ENCODE measurements at regions not wholly inside any gene's neighbourhood (a gene's known extent, or its start where the extent isn't known, plus 50 kb on each side); places are given as distances from the start of the nearest gene placed in this dataset.

GRCh38 chr4:167713756-167714155, 378.6 kb upstream of the ANXA10 start:
- Histone ChIP-seq H3K27me3 (no peaks in the 10 kb centered on the region), H3K36me3 (replicated peaks in 1 of 2) (no peaks in the 10 kb centered on the region), H3K4me1 (replicated peaks in 1 of 2) (no peaks in the 10 kb centered on the region), H3K4me3 (no peak overlapping the region), H3K27ac (no peak overlapping the region), H3K9me3 (replicated peaks in 1 of 3) (no peaks in the 10 kb centered on the region)
- intact Hi-C loops (cut with DNase I) = no loop called here
- TF ChIP-seq CTCF (IDR thresholded peaks at IDR 0.05) (no peak), POLR2A (IDR thresholded peaks at IDR 0.05) (no peak)
- 31 to 59% (median 42%) methylated on average over 1 of the region's 1 CpG for WGBS, 4 donors
- no peak for DNase-seq

GRCh38 chr4:167715176-167715575, 377.2 kb upstream of the ANXA10 start:
- 63 to 80% (median 69%) methylated on average over 1 of the region's 1 CpG for WGBS, 4 donors
- no peak overlapping the region for H3K27ac ChIP-seq
- DNase-seq = no peak
- TF ChIP-seq POLR2A (IDR thresholded peaks at IDR 0.05) (no peak), CTCF (IDR thresholded peaks at IDR 0.05) (no peak)
- no peaks in the 10 kb centered on the region for H3K9me3 ChIP-seq (replicated peaks in 1 of 3)
- H3K36me3 ChIP-seq (replicated peaks in 1 of 2) = no peaks in the 10 kb centered on the region
- intact Hi-C loops (cut with DNase I) = no loop called here
- H3K4me3 ChIP-seq = no peak overlapping the region
- H3K4me1 ChIP-seq (replicated peaks in 1 of 2) = no peaks in the 10 kb centered on the region
- H3K27me3 ChIP-seq = no peaks in the 10 kb centered on the region

GRCh38 chr4:167717495-167717894, 374.8 kb upstream of the ANXA10 start:
- Histone ChIP-seq H3K4me1 (replicated peaks in 1 of 2) (no peaks in the 10 kb centered on the region), H3K27me3 (no peaks in the 10 kb centered on the region), H3K27ac (no peak overlapping the region), H3K36me3 (replicated peaks in 1 of 2) (no peaks in the 10 kb centered on the region), H3K9me3 (replicated peaks in 1 of 3) (no peaks in the 10 kb centered on the region), H3K4me3 (no peak overlapping the region)
- intact Hi-C loops (cut with DNase I) = no loop called here
- TF ChIP-seq CTCF (IDR thresholded peaks at IDR 0.05) (no peak), POLR2A (IDR thresholded peaks at IDR 0.05) (no peak)
- no peak for DNase-seq
- WGBS, 4 donors = 90 to 95% (median 92%) methylated on average over 2 of the region's 2 CpGs

GRCh38 chr4:167721617-167722486, 370.5 kb upstream of the ANXA10 start:
- WGBS, 4 donors = 44 to 55% (median 51%) methylated on average over 4 of the region's 4 CpGs

More at GRCh38 chr4:167721617-167722486, 370.5 kb upstream of the ANXA10 start:
- TF ChIP-seq CTCF (IDR thresholded peaks at IDR 0.05) (no peak), POLR2A (IDR thresholded peaks at IDR 0.05) (no peak)
- no peaks in the 10 kb centered on the region for H3K4me1 ChIP-seq (replicated peaks in 1 of 2)
- no peak for DNase-seq
- no peak overlapping the region for H3K27ac ChIP-seq
- H3K27me3 ChIP-seq = no peaks in the 10 kb centered on the region
- H3K9me3 ChIP-seq (replicated peaks in 1 of 3) = no peaks in the 10 kb centered on the region
- intact Hi-C loops (cut with DNase I) = no loop called here
- no peaks in the 10 kb centered on the region for H3K36me3 ChIP-seq (replicated peaks in 1 of 2)
- H3K4me3 ChIP-seq = no peak overlapping the region

Measured in adrenal gland (tissue), 9 donors.